Mammary epithelial cell (primary cell): ENCODE measurements at regions not wholly inside any gene's neighbourhood (a gene's known extent, or its start where the extent isn't known, plus 50 kb on each side); places are given as distances from the start of the nearest gene placed in this dataset.

Experiments used
- EZH2 ChIP-seq: IDR thresholded peaks from 2 replicates; pipeline ENCODE4 v1.6.1; 2012; ENCODE audit warnings: low read length, inconsistent platforms, borderline replicate concordance
- TF ChIP-seq, protein P1 (sequence below), 2 donors: IDR thresholded peaks in 1 of 2; conservative IDR thresholded peaks in 1 of 2; 2 replicates each; pipeline ENCODE4 v1.5.1; 2011 to 2012; ENCODE audit warnings: inconsistent platforms in 2 of 2, low read length in 2 of 2, mild to moderate bottlenecking in 2 of 2, control low read depth in 1 of 2, low read depth in 1 of 2; ENCODE audit not compliant: insufficient read depth in 1 of 2; ENCODE audit errors: extremely low read depth in 1 of 2

DNA sequence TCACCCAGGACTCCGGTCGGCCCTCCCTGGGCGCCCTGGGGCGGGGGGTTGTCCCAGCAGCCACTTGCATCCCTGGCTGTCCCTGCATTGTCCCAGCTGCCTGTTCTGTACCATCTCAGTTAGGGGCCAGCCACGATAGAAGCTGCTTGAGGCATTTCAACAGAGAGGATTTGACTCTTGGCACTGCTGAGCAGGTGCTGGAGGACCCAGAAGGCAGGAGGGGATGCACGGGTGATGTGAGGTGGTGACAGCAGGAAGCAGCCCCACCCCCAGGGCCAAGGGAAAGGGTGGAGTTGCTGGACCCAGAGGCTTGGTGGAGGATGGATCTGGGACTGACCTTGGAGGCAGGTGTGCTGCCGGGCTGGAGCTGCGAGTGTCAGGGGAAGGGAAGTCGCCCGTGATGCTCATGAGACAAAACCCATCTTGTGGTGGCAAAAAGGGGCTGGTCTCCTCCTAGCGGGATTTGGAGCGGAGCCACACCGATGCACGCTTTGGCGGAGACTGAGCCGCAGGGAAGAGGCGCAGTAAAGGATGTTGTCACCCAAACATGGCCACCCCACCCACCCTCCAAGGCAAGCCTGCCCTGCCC, 188.0 kb upstream of the GSE1 start:
- TF ChIP-seq, protein P1, sequence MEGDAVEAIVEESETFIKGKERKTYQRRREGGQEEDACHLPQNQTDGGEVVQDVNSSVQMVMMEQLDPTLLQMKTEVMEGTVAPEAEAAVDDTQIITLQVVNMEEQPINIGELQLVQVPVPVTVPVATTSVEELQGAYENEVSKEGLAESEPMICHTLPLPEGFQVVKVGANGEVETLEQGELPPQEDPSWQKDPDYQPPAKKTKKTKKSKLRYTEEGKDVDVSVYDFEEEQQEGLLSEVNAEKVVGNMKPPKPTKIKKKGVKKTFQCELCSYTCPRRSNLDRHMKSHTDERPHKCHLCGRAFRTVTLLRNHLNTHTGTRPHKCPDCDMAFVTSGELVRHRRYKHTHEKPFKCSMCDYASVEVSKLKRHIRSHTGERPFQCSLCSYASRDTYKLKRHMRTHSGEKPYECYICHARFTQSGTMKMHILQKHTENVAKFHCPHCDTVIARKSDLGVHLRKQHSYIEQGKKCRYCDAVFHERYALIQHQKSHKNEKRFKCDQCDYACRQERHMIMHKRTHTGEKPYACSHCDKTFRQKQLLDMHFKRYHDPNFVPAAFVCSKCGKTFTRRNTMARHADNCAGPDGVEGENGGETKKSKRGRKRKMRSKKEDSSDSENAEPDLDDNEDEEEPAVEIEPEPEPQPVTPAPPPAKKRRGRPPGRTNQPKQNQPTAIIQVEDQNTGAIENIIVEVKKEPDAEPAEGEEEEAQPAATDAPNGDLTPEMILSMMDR (conservative IDR thresholded peaks at IDR 0.05 in 1 of 2, IDR thresholded peaks at IDR 0.05 in 1 of 2; ENCODE audit: extremely low read depth in 1 of 2, insufficient read depth in 1 of 2, low read depth in 1 of 2, low read length in 2 of 2): no peak
- no peak for TF ChIP-seq EZH2
